B cell (primary cell): ENCODE measurements at regions not wholly inside any gene's neighbourhood (a gene's known extent, or its start where the extent isn't known, plus 50 kb on each side); places are given as distances from the start of the nearest gene placed in this dataset.

Experiments
- ATAC-seq: fragments of 200-7000 bp; cut with Tn5 transposase; one replicate; pipeline ENCODE4 v1.10.0; 2021; ENCODE audit warnings: low read depth, mild to moderate bottlenecking, moderate number of reproducible peaks, moderate library complexity
- CTCF ChIA-PET: fragments of 350-600 bp; sonication (Branson Sonifier 250); formaldehyde crosslinking; loops from one replicate; lab custom pipeline; 2021; ENCODE audit warnings: antibody characterized with exemption, inconsistent platforms; lab: Charles Lee
- POLR2A ChIA-PET: fragments of 350-600 bp; sonication (Branson Sonifier 250); formaldehyde crosslinking; loops from one replicate; lab custom pipeline; 2021; ENCODE audit warnings: antibody characterized with exemption; lab: Charles Lee
- DNase-seq: peaks from one replicate; pipeline ENCODE4 v3.0.0; 2013
- H2AFZ ChIP-seq: 2 replicates; pipeline ENCODE4 v1.6.1; 2012; ENCODE audit warnings: mild to moderate bottlenecking, low read depth, low read length; ENCODE audit not compliant: insufficient read depth, poor library complexity, severe bottlenecking
- H3K27ac ChIP-seq, 2 donors: 1 replicate in 1 of 2; 2 replicates in 1 of 2; pipeline ENCODE4 v1.5.1; 2012 to 2013; ENCODE audit warnings: low read length in 2 of 2, mild to moderate bottlenecking in 2 of 2, moderate library complexity in 1 of 2
- H3K27me3 ChIP-seq, 4 experiments: fragments of 200-600 bp in 1 of 4; sonication (generic) in 1 of 4; replicated peaks in 1 of 4; 1 replicate in 2 of 4; 2 replicates in 2 of 4; pipeline versions ENCODE4 v1.6.1 to v1.7.0; 2013 to 2016; ENCODE audit warnings: low read length in 3 of 4, mild to moderate bottlenecking in 2 of 4, mixed read lengths in 1 of 4, moderate library complexity in 1 of 4; ENCODE audit not compliant: insufficient read depth in 4 of 4, control insufficient read depth in 3 of 4; ENCODE audit errors: control extremely low read depth in 1 of 4
- H3K36me3 ChIP-seq, 2 experiments: replicated peaks in 1 of 2; 1 replicate in 1 of 2; 2 replicates in 1 of 2; pipeline versions ENCODE4 v1.6.1 to v1.7.1; 2013; ENCODE audit warnings: low read length in 1 of 2; ENCODE audit not compliant: insufficient read depth in 2 of 2, control insufficient read depth in 1 of 2; ENCODE audit errors: control extremely low read depth in 1 of 2, extremely low read depth in 1 of 2
- H3K4me1 ChIP-seq, 2 donors: fragments of 200-600 bp in 1 of 2; sonication (generic) in 1 of 2; 1 replicate in 1 of 2; 2 replicates in 1 of 2; pipeline versions ENCODE4 v1.5.1 to v1.6.1; 2013 to 2017; ENCODE audit warnings: low read length in 2 of 2; ENCODE audit not compliant: control insufficient read depth in 2 of 2, insufficient read depth in 2 of 2
- H3K4me2 ChIP-seq: replicated peaks from 2 replicates; pipeline ENCODE3; 2012; ENCODE audit warnings: mild to moderate bottlenecking, low read depth, low read length; ENCODE audit not compliant: poor library complexity, severe bottlenecking
- H3K4me3 ChIP-seq, 5 experiments: fragments of 200-600 bp in 1 of 5; sonication (generic) in 1 of 5; 1 replicate in 3 of 5; 2 replicates in 2 of 5; pipeline versions ENCODE4 v1.5.1 to v1.7.0; 2011 to 2016; ENCODE audit warnings: low read length in 4 of 5, mild to moderate bottlenecking in 4 of 5, low read depth in 2 of 5, control low read depth in 1 of 5, moderate library complexity in 1 of 5; ENCODE audit not compliant: insufficient read depth in 1 of 5; ENCODE audit errors: control extremely low read depth in 1 of 5, extremely low read depth in 1 of 5
- H3K79me2 ChIP-seq: fragments of 200-600 bp; sonication (generic); one replicate; pipeline ENCODE4 v1.6.0; 2016; ENCODE audit warnings: low read length; ENCODE audit not compliant: control insufficient read depth, insufficient read depth
- H3K9ac ChIP-seq: fragments of 200-600 bp; sonication (generic); 2 replicates; pipeline ENCODE4 v1.6.1; 2017; ENCODE audit warnings: mild to moderate bottlenecking, low read length, moderate library complexity
- H3K9me3 ChIP-seq, 3 donors: one replicate each; pipeline versions ENCODE4 v1.6.1 to v1.7.1; 2013; ENCODE audit warnings: low read length in 2 of 3; ENCODE audit not compliant: control insufficient read depth in 2 of 3, insufficient read depth in 1 of 3; ENCODE audit errors: control extremely low read depth in 1 of 3
- H4K20me1 ChIP-seq: 2 replicates; pipeline ENCODE4 v1.6.0; 2012; ENCODE audit warnings: mild to moderate bottlenecking, low read length; ENCODE audit not compliant: insufficient read depth, control insufficient read depth, poor library complexity, severe bottlenecking
- H3K27ac Mint-ChIP-seq: one replicate; pipeline ENCODE4 v1.8.0; 2021; ENCODE audit warnings: mixed read lengths
- H3K27me3 Mint-ChIP-seq: one replicate; pipeline ENCODE4 v1.8.0; 2021; ENCODE audit warnings: mixed read lengths
- H3K4me1 Mint-ChIP-seq: one replicate; pipeline ENCODE4 v1.8.0; 2021; ENCODE audit warnings: mixed read lengths
- H3K4me3 Mint-ChIP-seq: one replicate; pipeline ENCODE4 v1.8.0; 2021; ENCODE audit warnings: mixed read lengths
- H3K9me3 Mint-ChIP-seq: one replicate; pipeline ENCODE4 v1.8.0; 2022; ENCODE audit warnings: mixed read lengths; ENCODE audit not compliant: insufficient read depth
- CTCF ChIP-seq: fragments of 200-600 bp; IDR thresholded peaks from one replicate; pipeline ENCODE4 v1.8.0; 2022; ENCODE audit warnings: antibody characterized with exemption, mild to moderate bottlenecking
- EZH2 ChIP-seq: IDR thresholded peaks from 2 replicates; pipeline ENCODE4 v1.6.1; 2012; ENCODE audit warnings: borderline replicate concordance, low read depth, mild to moderate bottlenecking, moderate library complexity, low read length; ENCODE audit not compliant: insufficient read depth, poor library complexity, severe bottlenecking
- WGBS: methylation state at CpG from one replicate; pipeline ENCODE4 v1.1.5; 2013; ENCODE audit warnings: missing lambda C conversion rate; ENCODE audit not compliant: insufficient coverage; 5-methylcytosine and 5-hydroxymethylcytosine counted together
- intact Hi-C: fragments of 100-400 bp; cut with micrococcal nuclease; formaldehyde crosslinking; loops from one replicate; pipeline ENCODE4 v1.10.0; 2022

DNA sequence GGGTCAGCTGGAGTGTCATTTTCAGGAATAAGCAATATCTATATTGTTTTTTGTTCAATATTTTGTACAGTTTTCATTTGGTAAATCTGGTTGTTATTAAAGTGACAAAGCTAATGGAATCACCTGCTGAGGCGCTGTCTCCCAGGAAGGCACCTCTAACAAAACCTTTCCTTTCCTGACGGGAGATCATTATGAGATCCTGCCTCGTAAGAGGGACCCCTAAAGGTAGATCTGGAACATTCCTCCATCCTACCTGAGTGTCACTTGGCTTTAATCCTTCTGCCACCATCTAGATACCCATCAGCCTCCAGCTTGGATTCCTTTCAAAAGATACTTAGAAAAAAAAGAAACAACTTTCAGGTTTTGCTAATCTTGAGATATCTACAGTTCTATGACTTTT lies 157.7 kb downstream of the FAT3 start:
- H3K4me3 ChIP-seq = no peak overlapping the region
- H3K27me3 Mint-ChIP-seq = no peaks in the 10 kb centered on the region
- no peak overlapping the region for H3K9ac ChIP-seq
- 79% methylated on average over 3 of the region's 3 CpGs for WGBS
- no peaks in the 10 kb centered on the region for H3K4me1 Mint-ChIP-seq
- no peaks in the 10 kb centered on the region for H3K36me3 ChIP-seq
- ChIA-PET POLR2A (no interaction called here), CTCF (no interaction called here)
- no peak for DNase-seq
- no peaks in the 10 kb centered on the region for H4K20me1 ChIP-seq
- no peaks in the 10 kb centered on the region for H3K27me3 ChIP-seq
- ATAC-seq = no peak
- no peak overlapping the region for H2AFZ ChIP-seq
- H3K27ac Mint-ChIP-seq = no peak overlapping the region
- H3K27ac ChIP-seq = no peak overlapping the region
- no peaks in the 10 kb centered on the region for H3K4me1 ChIP-seq
- no peaks in the 10 kb centered on the region for H3K9me3 ChIP-seq
- H3K4me3 Mint-ChIP-seq = no peak overlapping the region
- TF ChIP-seq EZH2 (no peak), CTCF (no peak)
- intact Hi-C loops = no loop called here
- no peaks in the 10 kb centered on the region for H3K9me3 Mint-ChIP-seq
- H3K4me2 ChIP-seq = no peak overlapping the region
- H3K79me2 ChIP-seq = no peaks in the 10 kb centered on the region

GRCh38 chr11:92383430-92383829 lies 158.8 kb downstream of the FAT3 start:
- no peaks in the 10 kb centered on the region for H3K27me3 Mint-ChIP-seq
- Histone ChIP-seq H2AFZ (no peak overlapping the region), H3K4me3 (no peak overlapping the region), H3K4me1 (no peaks in the 10 kb centered on the region), H3K4me2 (no peak overlapping the region), H3K27me3 (no peaks in the 10 kb centered on the region), H3K9me3 (no peaks in the 10 kb centered on the region), H4K20me1 (no peaks in the 10 kb centered on the region), H3K79me2 (no peaks in the 10 kb centered on the region), H3K36me3 (no peaks in the 10 kb centered on the region), H3K27ac (no peak overlapping the region), H3K9ac (no peak overlapping the region)
- no peak overlapping the region for H3K27ac Mint-ChIP-seq
- ATAC-seq (no peak), DNase-seq (no peak)
- no peaks in the 10 kb centered on the region for H3K9me3 Mint-ChIP-seq
- 57% methylated on average over 1 of the region's 1 CpG for WGBS
- H3K4me1 Mint-ChIP-seq = no peaks in the 10 kb centered on the region
- TF ChIP-seq EZH2 = no peak
- TF ChIP-seq CTCF = no peak
- ChIA-PET CTCF (no interaction called here), POLR2A (no interaction called here)
- no peak overlapping the region for H3K4me3 Mint-ChIP-seq
- intact Hi-C loops = no loop called here
